ENCODE measurements at regions not wholly inside any gene's neighbourhood (a gene's known extent, or its start where the extent isn't known, plus 50 kb on each side); places are given as distances from the start of the nearest gene placed in this dataset.

DNA sequence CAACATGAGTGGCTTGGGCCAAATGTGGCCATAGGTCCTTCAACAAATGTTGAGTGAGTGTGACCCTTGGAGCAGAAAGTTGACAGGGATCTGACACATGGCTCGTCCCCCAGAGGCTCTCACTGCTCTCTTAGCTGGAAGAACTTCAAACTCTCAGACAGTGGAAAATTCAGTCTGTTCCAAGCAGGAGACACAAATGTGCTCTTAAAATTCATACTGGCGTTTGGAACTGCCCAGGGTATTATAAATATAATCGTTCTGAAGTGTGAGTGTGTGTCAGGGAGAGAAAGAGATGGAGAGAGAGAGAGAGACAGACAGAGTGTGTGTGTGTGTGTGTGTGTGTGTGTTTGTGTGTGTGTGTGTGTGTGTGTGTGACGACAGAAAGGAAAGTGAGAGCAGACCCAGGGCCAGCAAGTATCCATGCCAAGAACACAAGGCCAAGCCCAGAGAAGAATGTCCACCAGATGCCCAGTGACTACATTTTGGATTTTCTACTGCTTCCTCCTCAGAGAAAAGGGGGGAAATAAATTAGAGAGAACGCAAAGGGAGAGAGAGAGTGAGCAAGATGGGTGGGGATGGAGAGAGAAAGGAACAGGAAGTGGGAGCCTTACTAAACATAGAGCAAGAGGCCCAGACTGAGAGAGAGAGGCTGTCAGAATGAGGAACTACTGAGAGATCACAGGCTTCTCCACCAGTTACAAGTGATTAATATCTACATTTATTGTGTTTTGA is 193.6 kb upstream of the NUDT4 start:
- Histone ChIP-seq H3K27ac (peak overlapping the region; percentile 50 to 76), H3K4me3 (no peak overlapping the region), H3K9me3 (no peaks in the 10 kb centered on the region), H3K4me1 (no peaks in the 10 kb centered on the region), H3K36me3 (no peaks in the 10 kb centered on the region), H3K27me3 (no peaks in the 10 kb centered on the region)
- TF ChIP-seq CTCF (IDR thresholded peaks at IDR 0.05), result no peak
- TF ChIP-seq POLR2AphosphoS5 (IDR thresholded peaks at IDR 0.05), result peak in 1 of 3 donors; percentile 15
- TF ChIP-seq POLR2A (IDR thresholded peaks at IDR 0.05), result no peak
- intact Hi-C loops (cut with DNase I; ENCODE audit: low total_unique reads), result no loop called here
- no peak for DNase-seq (ENCODE audit: low spot score in 2 of 2)

GRCh38 chr12:93184672-93185368 is 192.9 kb upstream of the NUDT4 start:
- Histone ChIP-seq H3K27me3 (no peaks in the 10 kb centered on the region), H3K27ac (peak overlapping the region; percentile 50 to 76), H3K4me3 (no peak overlapping the region), H3K36me3 (no peaks in the 10 kb centered on the region), H3K4me1 (no peaks in the 10 kb centered on the region), H3K9me3 (no peaks in the 10 kb centered on the region)
- no peak for TF ChIP-seq POLR2A (IDR thresholded peaks at IDR 0.05)
- TF ChIP-seq POLR2AphosphoS5 (IDR thresholded peaks at IDR 0.05), result no peak
- TF ChIP-seq CTCF (IDR thresholded peaks at IDR 0.05), result no peak
- intact Hi-C loops (cut with DNase I; ENCODE audit: low total_unique reads), result no loop called here
- DNase-seq (ENCODE audit: low spot score in 2 of 2), result no peak

DNA sequence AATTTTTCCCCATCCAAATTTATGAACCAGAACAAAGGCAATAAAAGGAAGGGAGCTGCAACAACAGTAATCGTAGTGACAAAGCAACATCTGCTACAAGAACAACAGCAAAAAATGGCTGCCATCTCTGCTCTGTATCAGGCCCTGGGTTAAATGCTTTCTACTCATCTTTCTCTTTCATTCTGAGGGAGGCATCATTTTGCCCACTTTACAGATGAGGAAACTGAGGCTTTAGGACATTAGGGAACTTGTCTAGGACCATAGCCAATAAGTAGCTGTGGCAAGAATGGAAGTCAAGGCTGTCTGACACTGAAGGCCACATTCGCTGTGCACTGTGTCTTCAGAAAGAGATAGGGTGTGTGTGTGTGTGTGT is 192.4 kb upstream of the NUDT4 start:
- Histone ChIP-seq H3K4me1 (no peaks in the 10 kb centered on the region), H3K9me3 (no peaks in the 10 kb centered on the region), H3K36me3 (no peaks in the 10 kb centered on the region), H3K4me3 (no peak overlapping the region), H3K27ac (no peak overlapping the region), H3K27me3 (no peaks in the 10 kb centered on the region)
- intact Hi-C loops (cut with DNase I; ENCODE audit: low total_unique reads), result no loop called here
- DNase-seq (ENCODE audit: low spot score in 2 of 2), result no peak
- no peak for TF ChIP-seq POLR2AphosphoS5 (IDR thresholded peaks at IDR 0.05)
- no peak for TF ChIP-seq CTCF (IDR thresholded peaks at IDR 0.05)
- no peak for TF ChIP-seq POLR2A (IDR thresholded peaks at IDR 0.05)

DNA sequence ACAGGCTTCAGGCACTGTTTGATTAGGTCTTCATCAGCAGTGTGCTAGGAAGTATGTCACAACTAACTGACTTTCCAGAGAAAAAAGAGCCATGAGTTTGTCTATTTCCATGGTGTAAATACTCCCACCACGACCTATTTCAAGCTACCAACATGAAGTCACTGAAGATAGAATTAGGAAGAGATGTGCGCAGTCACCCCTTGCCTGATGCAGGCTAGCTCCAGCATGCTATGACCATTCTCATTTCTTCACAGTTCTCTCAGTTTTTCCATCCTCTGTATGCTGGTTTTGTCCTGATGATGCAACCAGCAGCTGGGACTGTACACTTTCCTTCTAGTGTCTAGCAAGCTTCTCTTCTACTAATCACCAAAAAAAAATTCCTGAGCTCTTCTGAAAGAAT is 191.6 kb upstream of the NUDT4 start:
- Histone ChIP-seq H3K4me1 (no peaks in the 10 kb centered on the region), H3K36me3 (no peaks in the 10 kb centered on the region)
- intact Hi-C loops (cut with DNase I; ENCODE audit: low total_unique reads), result no loop called here

More for the DNA sequence above, 191.6 kb upstream of the NUDT4 start:
- H3K27me3 ChIP-seq, result no peaks in the 10 kb centered on the region
- TF ChIP-seq POLR2AphosphoS5 (IDR thresholded peaks at IDR 0.05), result no peak
- no peak for TF ChIP-seq CTCF (IDR thresholded peaks at IDR 0.05)
- TF ChIP-seq POLR2A (IDR thresholded peaks at IDR 0.05), result no peak
- no peak overlapping the region for H3K27ac ChIP-seq
- no peak overlapping the region for H3K4me3 ChIP-seq
- no peaks in the 10 kb centered on the region for H3K9me3 ChIP-seq
- no peak for DNase-seq (ENCODE audit: low spot score in 2 of 2)

Measured in breast epithelium (tissue), 4 donors.